ENCODE measurements at regions not wholly inside any gene's neighbourhood (a gene's known extent, or its start where the extent isn't known, plus 50 kb on each side); places are given as distances from the start of the nearest gene placed in this dataset.

DNA sequence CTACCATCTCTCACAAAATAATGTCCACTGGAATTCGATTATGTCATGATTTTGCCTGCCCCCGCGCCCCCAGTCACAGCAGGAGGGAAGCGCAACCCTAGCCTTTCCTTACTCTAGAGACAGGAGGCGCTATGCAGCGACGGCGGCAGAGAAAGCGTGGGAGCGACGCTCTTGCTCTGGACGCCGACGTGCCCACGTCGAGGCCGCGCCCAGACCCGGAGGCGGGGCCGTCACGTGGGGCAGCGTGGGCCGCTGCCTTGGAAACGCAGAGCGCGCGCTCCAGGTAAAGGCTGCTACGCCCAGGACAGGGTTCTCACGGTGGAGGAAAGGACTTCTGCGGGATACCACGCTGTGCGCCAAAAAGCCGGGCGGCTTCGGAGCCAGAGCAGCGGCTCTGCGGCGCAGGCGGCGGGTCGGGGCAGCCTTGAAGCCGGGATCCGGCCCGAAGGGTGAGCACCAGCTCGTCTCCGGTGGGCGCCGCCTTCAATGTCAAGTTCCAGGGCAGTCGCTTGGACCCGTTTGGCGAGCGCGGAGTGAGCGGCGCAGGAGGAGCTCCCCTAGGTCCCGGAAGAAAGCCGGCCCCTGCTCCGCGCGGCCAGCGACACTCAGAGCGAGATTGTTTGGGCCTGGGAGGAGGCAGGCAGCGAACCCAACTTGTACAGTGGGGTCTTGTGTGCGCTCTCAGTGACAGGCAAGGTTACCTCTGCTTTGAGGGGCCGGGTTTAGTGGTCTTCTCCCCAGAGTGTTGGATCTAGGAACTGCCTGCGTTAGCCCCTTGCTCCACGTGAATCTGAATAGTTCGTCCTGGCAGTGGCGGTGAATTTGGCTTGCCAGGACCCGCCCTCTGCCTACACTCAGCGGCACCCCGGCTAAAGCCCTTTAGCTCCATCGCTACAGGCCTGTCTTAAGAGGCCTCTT is 121.7 kb downstream of the MRPL57 start (continued):
- TF ChIP-seq, protein P1, sequence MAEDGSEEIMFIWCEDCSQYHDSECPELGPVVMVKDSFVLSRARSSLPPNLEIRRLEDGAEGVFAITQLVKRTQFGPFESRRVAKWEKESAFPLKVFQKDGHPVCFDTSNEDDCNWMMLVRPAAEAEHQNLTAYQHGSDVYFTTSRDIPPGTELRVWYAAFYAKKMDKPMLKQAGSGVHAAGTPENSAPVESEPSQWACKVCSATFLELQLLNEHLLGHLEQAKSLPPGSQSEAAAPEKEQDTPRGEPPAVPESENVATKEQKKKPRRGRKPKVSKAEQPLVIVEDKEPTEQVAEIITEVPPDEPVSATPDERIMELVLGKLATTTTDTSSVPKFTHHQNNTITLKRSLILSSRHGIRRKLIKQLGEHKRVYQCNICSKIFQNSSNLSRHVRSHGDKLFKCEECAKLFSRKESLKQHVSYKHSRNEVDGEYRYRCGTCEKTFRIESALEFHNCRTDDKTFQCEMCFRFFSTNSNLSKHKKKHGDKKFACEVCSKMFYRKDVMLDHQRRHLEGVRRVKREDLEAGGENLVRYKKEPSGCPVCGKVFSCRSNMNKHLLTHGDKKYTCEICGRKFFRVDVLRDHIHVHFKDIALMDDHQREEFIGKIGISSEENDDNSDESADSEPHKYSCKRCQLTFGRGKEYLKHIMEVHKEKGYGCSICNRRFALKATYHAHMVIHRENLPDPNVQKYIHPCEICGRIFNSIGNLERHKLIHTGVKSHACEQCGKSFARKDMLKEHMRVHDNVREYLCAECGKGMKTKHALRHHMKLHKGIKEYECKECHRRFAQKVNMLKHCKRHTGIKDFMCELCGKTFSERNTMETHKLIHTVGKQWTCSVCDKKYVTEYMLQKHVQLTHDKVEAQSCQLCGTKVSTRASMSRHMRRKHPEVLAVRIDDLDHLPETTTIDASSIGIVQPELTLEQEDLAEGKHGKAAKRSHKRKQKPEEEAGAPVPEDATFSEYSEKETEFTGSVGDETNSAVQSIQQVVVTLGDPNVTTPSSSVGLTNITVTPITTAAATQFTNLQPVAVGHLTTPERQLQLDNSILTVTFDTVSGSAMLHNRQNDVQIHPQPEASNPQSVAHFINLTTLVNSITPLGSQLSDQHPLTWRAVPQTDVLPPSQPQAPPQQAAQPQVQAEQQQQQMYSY (CRISPR knock-in tag; IDR thresholded peaks at IDR 0.05): no peak
- TF ChIP-seq SMAD1 (CRISPR knock-in tag; IDR thresholded peaks at IDR 0.05; ENCODE audit: borderline replicate concordance, low read depth) (peak; percentile 74; the same call in 1 of the 2 replicates), ZBTB4 (CRISPR knock-in tag; IDR thresholded peaks at IDR 0.05; ENCODE audit: borderline replicate concordance) (no peak), PRPF4 (IDR thresholded peaks at IDR 0.05; ENCODE audit: low read depth, low read length, poor library complexity, severe bottlenecking) (no peak), ZNF569 (CRISPR knock-in tag; IDR thresholded peaks at IDR 0.05; ENCODE audit: borderline replicate concordance) (no peak), ZNF143 (CRISPR knock-in tag; IDR thresholded peaks at IDR 0.05) (no peak), HDAC2 (CRISPR knock-in tag; IDR thresholded peaks at IDR 0.05) (peak; percentile 84; the same call in 1 of the 2 replicates)
- TF ChIP-seq, protein P2, sequence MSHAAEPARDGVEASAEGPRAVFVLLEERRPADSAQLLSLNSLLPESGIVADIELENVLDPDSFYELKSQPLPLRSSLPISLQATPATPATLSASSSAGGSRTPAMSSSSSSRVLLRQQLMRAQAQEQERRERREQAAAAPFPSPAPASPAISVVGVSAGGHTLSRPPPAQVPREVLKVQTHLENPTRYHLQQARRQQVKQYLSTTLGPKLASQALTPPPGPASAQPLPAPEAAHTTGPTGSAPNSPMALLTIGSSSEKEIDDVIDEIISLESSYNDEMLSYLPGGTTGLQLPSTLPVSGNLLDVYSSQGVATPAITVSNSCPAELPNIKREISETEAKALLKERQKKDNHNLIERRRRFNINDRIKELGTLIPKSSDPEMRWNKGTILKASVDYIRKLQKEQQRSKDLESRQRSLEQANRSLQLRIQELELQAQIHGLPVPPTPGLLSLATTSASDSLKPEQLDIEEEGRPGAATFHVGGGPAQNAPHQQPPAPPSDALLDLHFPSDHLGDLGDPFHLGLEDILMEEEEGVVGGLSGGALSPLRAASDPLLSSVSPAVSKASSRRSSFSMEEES (CRISPR knock-in tag; IDR thresholded peaks at IDR 0.05): peak; percentile 91
- TF ChIP-seq, protein P3, sequence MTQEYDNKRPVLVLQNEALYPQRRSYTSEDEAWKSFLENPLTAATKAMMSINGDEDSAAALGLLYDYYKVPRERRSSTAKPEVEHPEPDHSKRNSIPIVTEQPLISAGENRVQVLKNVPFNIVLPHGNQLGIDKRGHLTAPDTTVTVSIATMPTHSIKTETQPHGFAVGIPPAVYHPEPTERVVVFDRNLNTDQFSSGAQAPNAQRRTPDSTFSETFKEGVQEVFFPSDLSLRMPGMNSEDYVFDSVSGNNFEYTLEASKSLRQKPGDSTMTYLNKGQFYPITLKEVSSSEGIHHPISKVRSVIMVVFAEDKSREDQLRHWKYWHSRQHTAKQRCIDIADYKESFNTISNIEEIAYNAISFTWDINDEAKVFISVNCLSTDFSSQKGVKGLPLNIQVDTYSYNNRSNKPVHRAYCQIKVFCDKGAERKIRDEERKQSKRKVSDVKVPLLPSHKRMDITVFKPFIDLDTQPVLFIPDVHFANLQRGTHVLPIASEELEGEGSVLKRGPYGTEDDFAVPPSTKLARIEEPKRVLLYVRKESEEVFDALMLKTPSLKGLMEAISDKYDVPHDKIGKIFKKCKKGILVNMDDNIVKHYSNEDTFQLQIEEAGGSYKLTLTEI (CRISPR knock-in tag; conservative IDR thresholded peaks at IDR 0.05): no peak
